Erythroblast (primary cell): ENCODE measurements at regions not wholly inside any gene's neighbourhood (a gene's known extent, or its start where the extent isn't known, plus 50 kb on each side); places are given as distances from the start of the nearest gene placed in this dataset.
"Not testable (repeated sequence)": the region's sequence is repeated elsewhere in the genome, so short reads cannot be mapped to it uniquely, and the experiment has no call there.

Source experiments
- DNase-seq, 2 experiments: peaks; one replicate each; lab custom pipeline; 2025; lab: John Stamatoyannopoulos, UW
- GATA1 ChIP-seq: IDR thresholded peaks from 2 replicates; pipeline ENCODE4 v1.6.1; 2011; ENCODE audit warnings: low read depth, mild to moderate bottlenecking, control low read depth, low read length, moderate library complexity
- POLR2A ChIP-seq: IDR thresholded peaks from 2 replicates; pipeline ENCODE4 v1.6.1; 2011; ENCODE audit warnings: mild to moderate bottlenecking, low read length

DNA sequence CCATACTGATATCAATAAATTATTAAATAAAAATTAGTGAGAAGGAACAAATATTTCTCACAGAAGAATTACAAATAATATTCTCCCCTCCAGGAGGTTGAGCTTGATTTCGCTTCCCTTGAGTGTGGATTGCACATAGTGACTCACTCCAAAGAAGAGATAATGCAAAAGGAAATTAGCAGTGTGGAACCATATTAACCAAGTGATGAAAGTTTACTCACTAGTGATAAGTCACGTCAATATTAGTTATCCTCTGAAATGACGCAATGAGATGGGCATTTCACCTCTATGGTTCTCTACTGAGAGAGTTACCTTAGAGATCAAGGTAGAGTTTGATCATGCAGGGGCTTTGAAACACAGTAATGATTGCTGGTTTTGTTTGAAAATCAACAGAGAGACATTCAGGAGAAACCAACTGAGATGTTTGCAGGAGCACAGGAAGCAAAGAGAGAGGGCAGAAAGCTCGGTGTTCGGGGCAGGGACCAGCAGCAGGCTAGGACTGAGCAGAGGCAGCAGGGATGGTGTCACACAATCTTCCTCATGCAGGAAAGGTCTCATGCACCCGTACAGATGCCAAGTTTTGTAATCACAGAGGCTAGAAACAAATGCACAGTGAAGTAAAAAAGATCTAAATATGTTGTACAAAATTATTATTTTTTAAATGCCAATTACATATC is 634.5 kb downstream of the QKI start:
- TF ChIP-seq GATA1 (no peak), POLR2A (no peak)
- no peak for DNase-seq

DNA sequence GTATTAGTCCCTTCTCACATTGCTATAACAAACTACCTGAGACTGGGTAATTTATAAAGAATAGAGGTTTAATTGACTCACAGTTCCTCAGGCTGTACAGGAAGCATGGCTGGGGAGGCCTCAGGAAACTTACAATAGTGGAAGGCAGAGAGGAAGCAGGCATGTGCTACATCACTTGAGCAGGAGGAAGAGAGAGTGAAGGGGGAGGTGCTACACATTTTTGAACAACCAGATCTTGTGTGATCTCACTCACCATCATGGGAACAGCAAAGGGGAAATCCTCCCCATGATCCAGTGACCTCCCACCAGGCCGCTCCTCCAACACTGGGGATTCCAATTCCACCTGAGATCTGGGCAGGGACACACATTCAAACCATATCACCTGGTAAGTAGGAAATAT is 630.6 kb downstream of the QKI start:
- DNase-seq, result no peak
- TF ChIP-seq POLR2A, result no peak
- no peak for TF ChIP-seq GATA1

- DNase-seq, result not testable (repeated sequence)
These were observed 629.1 kb downstream of the QKI start for GRCh38 chr6:164043656-164044055.

DNA sequence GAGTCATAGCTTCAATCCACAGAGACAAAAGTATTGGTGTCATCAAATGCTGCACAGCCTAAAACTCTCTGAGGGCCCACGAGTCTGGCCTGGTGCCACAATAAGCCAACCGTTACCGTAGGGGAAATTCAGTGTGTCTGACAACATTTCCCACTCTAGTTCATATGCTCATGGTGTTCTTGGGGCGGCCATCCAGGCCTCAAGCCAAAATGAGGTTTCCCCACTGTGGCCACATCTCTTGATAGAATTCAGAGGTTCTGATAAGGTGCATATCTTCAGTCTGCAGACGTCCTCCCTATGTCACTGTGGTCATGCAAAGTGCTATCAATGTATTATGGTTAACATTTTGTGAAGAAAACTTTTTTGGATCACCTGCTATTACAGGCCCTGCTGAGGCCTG is 627.7 kb downstream of the QKI start:
- DNase-seq, result peak; percentile 77 to 92
- no peak for TF ChIP-seq GATA1
- peak; percentile 33 for TF ChIP-seq POLR2A

- TF ChIP-seq POLR2A (no peak), GATA1 (no peak)
- no peak for DNase-seq
These were observed 626.5 kb downstream of the QKI start for GRCh38 chr6:164040994-164041393.

- DNase-seq, result peak; percentile 8 to 24
- TF ChIP-seq GATA1, result no peak
- no peak for TF ChIP-seq POLR2A
These were observed 625.4 kb downstream of the QKI start for GRCh38 chr6:164039954-164040375.

GRCh38 chr6:164037171-164037870 is 622.8 kb downstream of the QKI start:
- TF ChIP-seq POLR2A (no peak), GATA1 (no peak)
- no peak for DNase-seq

- TF ChIP-seq POLR2A (no peak), GATA1 (no peak)
These were observed 621.5 kb downstream of the QKI start for GRCh38 chr6:164035900-164036485.

GRCh38 chr6:164034602-164035140 is 620.2 kb downstream of the QKI start:
- no peak for DNase-seq
- no peak for TF ChIP-seq POLR2A
- TF ChIP-seq GATA1, result no peak

More at GRCh38 chr6:164035900-164036485, 621.5 kb downstream of the QKI start:
- DNase-seq, result no peak

GRCh38 chr6:164025180-164025579 is 610.7 kb downstream of the QKI start:
- TF ChIP-seq GATA1, result no peak
- no peak for TF ChIP-seq POLR2A
- no peak for DNase-seq

DNA sequence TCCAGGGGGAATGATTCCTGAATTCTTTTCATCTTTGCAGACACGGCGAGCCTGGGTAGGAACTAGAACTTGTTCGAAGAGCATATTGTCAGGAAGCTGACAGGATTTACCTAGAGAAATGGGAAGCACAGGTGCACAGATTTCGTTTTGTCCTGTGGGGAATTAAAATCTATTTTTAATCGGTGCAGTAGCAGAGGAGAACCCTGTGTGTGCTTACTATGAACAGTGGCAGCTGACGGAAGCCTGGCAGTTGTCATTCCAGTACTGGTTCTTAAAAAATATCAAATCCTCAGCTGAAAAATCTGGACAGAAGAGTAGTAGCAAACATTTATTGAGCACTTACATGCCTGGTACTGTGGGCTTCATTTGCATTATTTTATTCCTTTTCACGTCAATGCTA is 609.0 kb downstream of the QKI start:
- no peak for DNase-seq
- TF ChIP-seq POLR2A (no peak), GATA1 (no peak)

DNA sequence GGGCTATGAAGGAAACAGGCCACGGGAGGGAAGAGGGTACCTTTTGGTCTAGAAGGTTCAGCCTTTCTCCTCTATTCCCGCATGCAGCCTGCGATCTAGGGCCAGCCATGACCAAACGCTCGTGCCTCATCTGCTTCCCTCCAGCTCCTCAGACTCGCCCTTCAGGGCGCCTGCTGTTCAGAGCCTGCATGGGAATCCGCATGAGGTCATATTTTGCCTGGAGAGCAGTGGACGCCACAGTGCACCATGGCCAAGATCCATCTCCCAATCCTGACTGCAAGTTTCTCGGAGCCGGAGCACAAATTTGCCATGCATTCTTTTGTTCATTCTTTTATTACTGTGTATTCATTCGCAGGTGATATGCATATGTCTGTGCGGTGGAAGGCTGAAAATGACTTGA is 608.1 kb downstream of the QKI start:
- TF ChIP-seq POLR2A (no peak), GATA1 (no peak)
- no peak for DNase-seq

DNA sequence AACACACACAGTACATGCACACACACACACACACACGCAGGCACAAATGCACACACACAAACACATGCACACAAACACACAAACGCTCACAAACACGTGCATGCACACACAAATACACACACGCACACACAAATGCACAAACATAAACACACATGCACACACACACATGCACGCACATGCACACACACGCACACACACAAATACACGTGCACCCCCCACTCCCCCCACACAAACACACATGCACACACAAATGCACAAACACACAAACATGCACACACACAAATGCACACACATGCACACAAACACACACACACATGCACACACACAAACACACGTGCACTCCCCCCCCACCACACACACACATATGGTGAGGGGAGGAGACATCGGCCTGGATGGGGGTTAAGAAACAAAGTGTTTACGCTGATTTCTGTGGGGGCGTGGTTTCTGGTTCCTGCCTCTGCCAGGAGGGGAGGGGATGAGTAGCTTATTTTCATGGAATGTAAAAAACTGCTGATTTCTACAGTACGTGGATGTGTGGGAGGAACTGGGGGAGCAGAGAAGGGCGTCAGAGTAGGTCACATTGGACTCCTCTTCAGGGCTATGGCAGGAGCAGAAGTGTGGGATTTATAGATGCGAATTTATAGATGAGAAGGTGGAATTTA is 607.2 kb downstream of the QKI start:
- no peak for DNase-seq
- TF ChIP-seq GATA1, result no peak
- TF ChIP-seq POLR2A, result no peak

- no peak for TF ChIP-seq POLR2A
- TF ChIP-seq GATA1, result no peak
- DNase-seq, result no peak
These were observed 605.6 kb downstream of the QKI start for GRCh38 chr6:164020142-164020541.
